ENCODE measurements at regions not wholly inside any gene's neighbourhood (a gene's known extent, or its start where the extent isn't known, plus 50 kb on each side); places are given as distances from the start of the nearest gene placed in this dataset.

DNA sequence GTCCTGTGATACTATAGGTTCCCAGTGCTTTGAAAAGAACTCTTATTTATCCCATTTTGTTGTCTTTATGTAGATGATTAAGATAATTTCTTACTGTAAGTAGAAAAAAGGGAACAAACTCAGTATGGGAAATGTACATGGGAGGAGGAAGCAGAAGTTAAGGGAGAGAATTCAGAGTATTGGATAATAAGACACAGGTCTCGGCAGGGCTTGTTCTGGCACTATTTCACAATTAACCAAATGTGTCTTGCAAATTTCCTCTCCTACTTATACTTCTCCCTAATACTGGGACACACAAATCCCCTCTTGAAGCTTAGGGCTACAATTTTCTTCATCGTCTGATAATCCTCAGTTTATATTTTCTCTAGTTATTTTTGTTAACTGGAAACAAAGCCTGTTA lies 744.0 kb downstream of the ADCYAP1 start:
- no peak for TF ChIP-seq CTCF (IDR thresholded peaks at IDR 0.05; ENCODE audit: low read length)
- no peak for TF ChIP-seq EZH2 (optimal IDR thresholded peaks at IDR 0.05; ENCODE audit: low read depth, low read length)
- no peak for TF ChIP-seq EZH2phosphoT487 (IDR thresholded peaks at IDR 0.05; ENCODE audit: low read length)
